ENCODE measurements at regions not wholly inside any gene's neighbourhood (a gene's known extent, or its start where the extent isn't known, plus 50 kb on each side); places are given as distances from the start of the nearest gene placed in this dataset.

DNA sequence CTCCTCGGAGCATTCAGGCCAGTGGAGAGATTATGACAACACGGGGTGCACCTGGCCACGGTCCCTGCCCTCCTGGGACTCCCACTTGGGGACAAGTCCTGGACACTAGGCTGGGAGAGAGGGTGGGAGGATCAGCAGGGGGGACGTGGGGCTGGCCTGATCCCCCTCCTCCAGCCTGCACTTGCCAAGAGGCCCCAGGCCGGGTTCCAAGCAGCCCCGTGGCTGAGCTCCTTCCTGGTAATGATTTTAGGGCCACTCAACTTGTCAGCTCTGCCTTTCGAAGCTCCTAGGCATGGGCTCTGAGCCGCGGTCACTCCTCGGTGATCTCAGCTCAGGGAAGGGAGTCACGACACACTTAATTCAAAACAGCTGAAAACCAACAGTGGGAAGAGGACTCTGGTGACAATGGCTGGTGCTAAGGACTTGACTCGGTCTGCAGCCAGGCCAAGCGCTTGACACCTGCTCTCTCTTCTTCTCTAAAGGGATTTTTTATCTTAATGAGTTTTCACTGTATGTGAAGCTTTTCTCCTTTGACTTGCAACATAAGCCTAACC, 161.7 kb downstream of the BMP7 start:
- in situ Hi-C loops (cut with HindIII; ENCODE audit: low pct_unique_long_range_greater_than_20kb, low sequenced_read_pairs), result no loop called here
- no peak for ATAC-seq
- no peaks in the 10 kb centered on the region for H3K36me3 ChIP-seq (ENCODE audit: control insufficient read depth, insufficient read depth, low read length)
- no peak overlapping the region for H3K27ac ChIP-seq (ENCODE audit: low read length)
- DNase-seq (ENCODE audit: low read depth, low spot score), result no peak
- TF ChIP-seq, protein P1, sequence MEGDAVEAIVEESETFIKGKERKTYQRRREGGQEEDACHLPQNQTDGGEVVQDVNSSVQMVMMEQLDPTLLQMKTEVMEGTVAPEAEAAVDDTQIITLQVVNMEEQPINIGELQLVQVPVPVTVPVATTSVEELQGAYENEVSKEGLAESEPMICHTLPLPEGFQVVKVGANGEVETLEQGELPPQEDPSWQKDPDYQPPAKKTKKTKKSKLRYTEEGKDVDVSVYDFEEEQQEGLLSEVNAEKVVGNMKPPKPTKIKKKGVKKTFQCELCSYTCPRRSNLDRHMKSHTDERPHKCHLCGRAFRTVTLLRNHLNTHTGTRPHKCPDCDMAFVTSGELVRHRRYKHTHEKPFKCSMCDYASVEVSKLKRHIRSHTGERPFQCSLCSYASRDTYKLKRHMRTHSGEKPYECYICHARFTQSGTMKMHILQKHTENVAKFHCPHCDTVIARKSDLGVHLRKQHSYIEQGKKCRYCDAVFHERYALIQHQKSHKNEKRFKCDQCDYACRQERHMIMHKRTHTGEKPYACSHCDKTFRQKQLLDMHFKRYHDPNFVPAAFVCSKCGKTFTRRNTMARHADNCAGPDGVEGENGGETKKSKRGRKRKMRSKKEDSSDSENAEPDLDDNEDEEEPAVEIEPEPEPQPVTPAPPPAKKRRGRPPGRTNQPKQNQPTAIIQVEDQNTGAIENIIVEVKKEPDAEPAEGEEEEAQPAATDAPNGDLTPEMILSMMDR (IDR thresholded peaks at IDR 0.05), result no peak
- TF ChIP-seq REST (IDR thresholded peaks at IDR 0.05; ENCODE audit: insufficient read depth in 1 of 2, low read depth in 2 of 2, low read length in 1 of 2), result no peak
- TF ChIP-seq SIN3A (IDR thresholded peaks at IDR 0.05; ENCODE audit: borderline replicate concordance, insufficient read depth, low read depth, low read length), result no peak
- TF ChIP-seq TCF7L2 (IDR thresholded peaks at IDR 0.05; ENCODE audit: low read depth, low read length), result no peak
- TF ChIP-seq POLR2AphosphoS5 (IDR thresholded peaks at IDR 0.05; ENCODE audit: low read depth, low read length), result no peak
- BruUV-seq (replicated peaks), result no TSS peak
- H3K27me3 ChIP-seq (ENCODE audit: control insufficient read depth, insufficient read depth, low read length), result no peaks in the 10 kb centered on the region
- intact Hi-C loops (cut with micrococcal nuclease; ENCODE audit: unreplicated experiment), result no loop called here
- CTCF ChIA-PET, result no interaction called here
- POLR2A ChIA-PET, result interaction anchor here (0.5 kb wide), 1 partner anchor 1657 kb away, joined by 3 read pairs; no protein-coding TSS in a partner anchor
- no peaks in the 10 kb centered on the region for H3K4me1 ChIP-seq (ENCODE audit: control insufficient read depth, insufficient read depth, low read length)
- no peaks in the 10 kb centered on the region for H3K9me3 ChIP-seq (ENCODE audit: control insufficient read depth, insufficient read depth, low read depth, low read length)
- no peak overlapping the region for H3K4me3 ChIP-seq (ENCODE audit: low read depth in 2 of 2, low read length in 2 of 2)

GRCh38 chr20:57106030-57106682, 160.3 kb downstream of the BMP7 start:
- TF ChIP-seq REST (IDR thresholded peaks at IDR 0.05; ENCODE audit: insufficient read depth in 1 of 2, low read depth in 2 of 2, low read length in 1 of 2) (no peak), TCF7L2 (IDR thresholded peaks at IDR 0.05; ENCODE audit: low read depth, low read length) (no peak), SIN3A (IDR thresholded peaks at IDR 0.05; ENCODE audit: borderline replicate concordance, insufficient read depth, low read depth, low read length) (no peak), POLR2AphosphoS5 (IDR thresholded peaks at IDR 0.05; ENCODE audit: low read depth, low read length) (no peak)
- TF ChIP-seq, protein P1 (IDR thresholded peaks at IDR 0.05), result no peak
- intact Hi-C loops (cut with micrococcal nuclease; ENCODE audit: unreplicated experiment) (no loop called here), in situ Hi-C loops (cut with HindIII; ENCODE audit: low pct_unique_long_range_greater_than_20kb, low sequenced_read_pairs) (no loop called here)
- H3K4me1 ChIP-seq (ENCODE audit: control insufficient read depth, insufficient read depth, low read length), result no peaks in the 10 kb centered on the region
- CTCF ChIA-PET, result no interaction called here
- ATAC-seq, result no peak
- BruUV-seq (replicated peaks), result no TSS peak
- H3K27me3 ChIP-seq (ENCODE audit: control insufficient read depth, insufficient read depth, low read length), result no peaks in the 10 kb centered on the region
- POLR2A ChIA-PET, result no interaction called here
- H3K9me3 ChIP-seq (ENCODE audit: control insufficient read depth, insufficient read depth, low read depth, low read length), result no peaks in the 10 kb centered on the region
- H3K27ac ChIP-seq (ENCODE audit: low read length), result no peak overlapping the region
- H3K4me3 ChIP-seq (ENCODE audit: low read depth in 2 of 2, low read length in 2 of 2), result no peak overlapping the region
- no peaks in the 10 kb centered on the region for H3K36me3 ChIP-seq (ENCODE audit: control insufficient read depth, insufficient read depth, low read length)
- DNase-seq (ENCODE audit: low read depth, low spot score), result no peak
